ENCODE measurements at regions not wholly inside any gene's neighbourhood (a gene's known extent, or its start where the extent isn't known, plus 50 kb on each side); places are given as distances from the start of the nearest gene placed in this dataset.
"Not testable (repeated sequence)": the region's sequence is repeated elsewhere in the genome, so short reads cannot be mapped to it uniquely, and the experiment has no call there.

GRCh38 chr6:76509397-76509796 is 436.9 kb upstream of the IMPG1 start:
- no peak for TF ChIP-seq POU2F2 (IDR thresholded peaks at IDR 0.05; ENCODE audit: low read depth, low read length)
- no peak for TF ChIP-seq TAF1 (IDR thresholded peaks at IDR 0.05; ENCODE audit: low read depth, low read length)
- TF ChIP-seq PAX5 (IDR thresholded peaks at IDR 0.05; ENCODE audit: insufficient read depth, low read length, severe bottlenecking): no peak
- no peak for TF ChIP-seq SPI1 (IDR thresholded peaks at IDR 0.05; ENCODE audit: low read depth, low read length)
- no peak for TF ChIP-seq POLR2A (IDR thresholded peaks at IDR 0.05; ENCODE audit: low read depth, low read length)
- TF ChIP-seq POLR2AphosphoS5 (IDR thresholded peaks at IDR 0.05; ENCODE audit: low read depth, low read length): no peak
- FAIRE-seq: no peak

GRCh38 chr6:76506808-76507207 is 434.3 kb upstream of the IMPG1 start:
- TF ChIP-seq PAX5 (IDR thresholded peaks at IDR 0.05; ENCODE audit: insufficient read depth, low read length, severe bottlenecking) (no peak), SPI1 (IDR thresholded peaks at IDR 0.05; ENCODE audit: low read depth, low read length) (no peak), TAF1 (IDR thresholded peaks at IDR 0.05; ENCODE audit: low read depth, low read length) (no peak), POLR2AphosphoS5 (IDR thresholded peaks at IDR 0.05; ENCODE audit: low read depth, low read length) (no peak), POLR2A (IDR thresholded peaks at IDR 0.05; ENCODE audit: low read depth, low read length) (no peak), POU2F2 (IDR thresholded peaks at IDR 0.05; ENCODE audit: low read depth, low read length) (no peak)
- FAIRE-seq (no peak), DNase-seq (ENCODE audit: insufficient read length, low spot score) (no peak)

More at GRCh38 chr6:76509397-76509796, 436.9 kb upstream of the IMPG1 start:
- DNase-seq (ENCODE audit: insufficient read length, low spot score): no peak

GRCh38 chr6:76495909-76496308 is 423.4 kb upstream of the IMPG1 start:
- DNase-seq (ENCODE audit: insufficient read length, low spot score) (no peak), FAIRE-seq (no peak)
- no peak for TF ChIP-seq PAX5 (IDR thresholded peaks at IDR 0.05; ENCODE audit: insufficient read depth, low read length, severe bottlenecking)
- no peak for TF ChIP-seq SPI1 (IDR thresholded peaks at IDR 0.05; ENCODE audit: low read depth, low read length)
- no peak for TF ChIP-seq POLR2AphosphoS5 (IDR thresholded peaks at IDR 0.05; ENCODE audit: low read depth, low read length)
- no peak for TF ChIP-seq POLR2A (IDR thresholded peaks at IDR 0.05; ENCODE audit: low read depth, low read length)
- no peak for TF ChIP-seq TAF1 (IDR thresholded peaks at IDR 0.05; ENCODE audit: low read depth, low read length)
- TF ChIP-seq POU2F2 (IDR thresholded peaks at IDR 0.05; ENCODE audit: low read depth, low read length): no peak

GRCh38 chr6:76491376-76491775 is 418.9 kb upstream of the IMPG1 start:
- not testable (repeated sequence) for DNase-seq (ENCODE audit: insufficient read length, low spot score); FAIRE-seq

- TF ChIP-seq SPI1 (IDR thresholded peaks at IDR 0.05; ENCODE audit: low read depth, low read length) (no peak), POLR2A (IDR thresholded peaks at IDR 0.05; ENCODE audit: low read depth, low read length) (no peak), PAX5 (IDR thresholded peaks at IDR 0.05; ENCODE audit: insufficient read depth, low read length, severe bottlenecking) (no peak), POLR2AphosphoS5 (IDR thresholded peaks at IDR 0.05; ENCODE audit: low read depth, low read length) (no peak), TAF1 (IDR thresholded peaks at IDR 0.05; ENCODE audit: low read depth, low read length) (no peak)
- no peak for DNase-seq (ENCODE audit: insufficient read length, low spot score)
These were observed 418.0 kb upstream of the IMPG1 start for GRCh38 chr6:76490456-76490855.

GRCh38 chr6:76481101-76481500 is 408.6 kb upstream of the IMPG1 start:
- DNase-seq (ENCODE audit: insufficient read length, low spot score): no peak
- TF ChIP-seq SPI1 (IDR thresholded peaks at IDR 0.05; ENCODE audit: low read depth, low read length) (no peak), PAX5 (IDR thresholded peaks at IDR 0.05; ENCODE audit: insufficient read depth, low read length, severe bottlenecking) (no peak), POLR2AphosphoS5 (IDR thresholded peaks at IDR 0.05; ENCODE audit: low read depth, low read length) (no peak), POU2F2 (IDR thresholded peaks at IDR 0.05; ENCODE audit: low read depth, low read length) (no peak), TAF1 (IDR thresholded peaks at IDR 0.05; ENCODE audit: low read depth, low read length) (no peak), POLR2A (IDR thresholded peaks at IDR 0.05; ENCODE audit: low read depth, low read length) (no peak)
- no peak for FAIRE-seq

More at GRCh38 chr6:76490456-76490855, 418.0 kb upstream of the IMPG1 start:
- FAIRE-seq: no peak

- TF ChIP-seq SPI1 (IDR thresholded peaks at IDR 0.05; ENCODE audit: low read depth, low read length) (no peak), TAF1 (IDR thresholded peaks at IDR 0.05; ENCODE audit: low read depth, low read length) (no peak), POLR2AphosphoS5 (IDR thresholded peaks at IDR 0.05; ENCODE audit: low read depth, low read length) (no peak), POU2F2 (IDR thresholded peaks at IDR 0.05; ENCODE audit: low read depth, low read length) (no peak), PAX5 (IDR thresholded peaks at IDR 0.05; ENCODE audit: insufficient read depth, low read length, severe bottlenecking) (no peak)
- no peak for DNase-seq (ENCODE audit: insufficient read length, low spot score)
These were observed 400.4 kb upstream of the IMPG1 start for GRCh38 chr6:76472858-76473257.

GRCh38 chr6:76466286-76466685 is 393.8 kb upstream of the IMPG1 start:
- TF ChIP-seq POU2F2 (IDR thresholded peaks at IDR 0.05; ENCODE audit: low read depth, low read length) (peak; percentile 53; the same call in 1 of the 2 replicates), TAF1 (IDR thresholded peaks at IDR 0.05; ENCODE audit: low read depth, low read length) (no peak)
- DNase-seq (ENCODE audit: insufficient read length, low spot score): no peak
- FAIRE-seq: no peak

More at GRCh38 chr6:76472858-76473257, 400.4 kb upstream of the IMPG1 start:
- FAIRE-seq: no peak

GRCh38 chr6:76465410-76465809 is 392.9 kb upstream of the IMPG1 start:
- FAIRE-seq: no peak
- no peak for TF ChIP-seq POU2F2 (IDR thresholded peaks at IDR 0.05; ENCODE audit: low read depth, low read length)
- peak; percentile 87 for TF ChIP-seq SPI1 (IDR thresholded peaks at IDR 0.05; ENCODE audit: low read depth, low read length)
- DNase-seq (ENCODE audit: insufficient read length, low spot score): no peak

GRCh38 chr6:76453270-76453669 is 380.8 kb upstream of the IMPG1 start:
- TF ChIP-seq POLR2AphosphoS5 (IDR thresholded peaks at IDR 0.05; ENCODE audit: low read depth, low read length) (no peak), POLR2A (IDR thresholded peaks at IDR 0.05; ENCODE audit: low read depth, low read length) (no peak), SPI1 (IDR thresholded peaks at IDR 0.05; ENCODE audit: low read depth, low read length) (no peak), PAX5 (IDR thresholded peaks at IDR 0.05; ENCODE audit: insufficient read depth, low read length, severe bottlenecking) (no peak), TAF1 (IDR thresholded peaks at IDR 0.05; ENCODE audit: low read depth, low read length) (no peak), POU2F2 (IDR thresholded peaks at IDR 0.05; ENCODE audit: low read depth, low read length) (no peak)
- no peak for DNase-seq (ENCODE audit: insufficient read length, low spot score)
- FAIRE-seq: no peak

Measured in GM12891 (cell line).